ENCODE measurements at regions not wholly inside any gene's neighbourhood (a gene's known extent, or its start where the extent isn't known, plus 50 kb on each side); places are given as distances from the start of the nearest gene placed in this dataset.

DNA sequence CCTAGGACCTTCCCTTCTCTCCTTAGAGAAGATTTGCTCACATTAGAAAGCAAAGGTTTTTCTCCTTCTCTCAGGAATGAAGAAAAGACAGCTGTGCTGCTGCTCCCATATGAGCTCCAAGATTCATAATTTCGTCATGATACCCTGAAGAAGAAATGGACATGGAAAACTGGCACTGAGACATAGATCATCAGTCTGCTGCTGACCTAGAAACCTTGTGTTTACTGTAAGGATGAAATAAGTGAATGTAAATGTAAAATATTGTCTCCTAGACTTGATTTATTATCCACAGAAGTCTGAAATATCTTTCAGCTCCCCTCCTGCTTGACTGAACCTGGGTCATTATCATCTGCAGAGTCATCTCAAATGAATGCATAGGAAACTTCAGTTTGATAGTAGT lies 77.9 kb downstream of the ZC3H11B start:
- ATAC-seq (no peak), FAIRE-seq (no peak), DNase-seq (ENCODE audit: low read depth in 1 of 2, low spot score in 1 of 2) (no peak)
- 14% methylated on average over 1 of the region's 1 CpG for WGBS (ENCODE audit: missing lambda C conversion rate)
- Histone ChIP-seq H3K4me2 (no peak overlapping the region), H3K4me3 (no peak overlapping the region), H3K9me3 (no peaks in the 10 kb centered on the region), H3K4me1 (peaks cover 5% of the 10 kb centered on the region; the same call in 1 of the 3 replicates), H3K27ac (no peak overlapping the region)
- TF ChIP-seq NPAS2 (CRISPR knock-in tag; IDR thresholded peaks at IDR 0.05; ENCODE audit: borderline replicate concordance) (no peak), MYC (IDR thresholded peaks at IDR 0.05; ENCODE audit: borderline replicate concordance, low read length) (no peak), CEBPB (IDR thresholded peaks at IDR 0.05) (no peak), ZSCAN20 (CRISPR knock-in tag; IDR thresholded peaks at IDR 0.05) (no peak), SREBF2 (IDR thresholded peaks at IDR 0.05) (no peak)
- CTCF ChIA-PET = interaction anchor here (0.6 to 1.6 kb wide), 3 partner anchors 14 to 695 kb away, joined by 3 to 6 read pairs (median 3); no protein-coding TSS in a partner anchor
- POLR2A ChIA-PET = no interaction called here

DNA sequence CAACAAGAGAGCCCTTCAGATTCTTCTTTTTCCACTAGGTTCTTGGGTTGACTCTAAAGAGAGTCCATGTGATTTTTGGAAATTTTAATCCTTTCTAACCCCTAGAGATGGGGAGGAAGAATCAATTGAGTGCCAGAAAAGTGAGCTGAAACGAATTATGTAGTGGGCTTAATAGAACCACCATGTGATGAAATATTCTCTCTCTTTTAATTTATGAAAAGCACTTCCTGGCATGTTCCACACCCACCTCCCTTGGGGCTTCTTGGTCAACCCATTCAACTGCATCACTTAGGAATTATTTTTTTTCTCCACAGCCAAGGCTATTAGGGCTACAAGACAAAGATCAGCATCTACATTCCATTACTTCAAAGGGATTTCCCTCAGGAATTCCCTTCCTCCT lies 79.6 kb downstream of the ZC3H11B start:
- ChIA-PET POLR2A (no interaction called here), CTCF (interaction anchor here (0.8 to 1.1 kb wide), 3 partner anchors 9 to 1205 kb away, joined by 3 read pairs; no protein-coding TSS in a partner anchor)
- DNase-seq (ENCODE audit: low read depth in 1 of 2, low spot score in 1 of 2) (no peak), FAIRE-seq (no peak), ATAC-seq (no peak)
- TF ChIP-seq ZNF302 (CRISPR knock-in tag; IDR thresholded peaks at IDR 0.05) = no peak
- TF ChIP-seq HOXB5 (CRISPR knock-in tag; IDR thresholded peaks at IDR 0.05) = no peak
- no peak for TF ChIP-seq ZSCAN20 (CRISPR knock-in tag; IDR thresholded peaks at IDR 0.05)
- H3K4me1 ChIP-seq = peaks cover 5% of the 10 kb centered on the region; the same call in 1 of the 3 replicates
- 5% methylated on average over 1 of the region's 1 CpG for WGBS (ENCODE audit: missing lambda C conversion rate)
- H3K4me3 ChIP-seq = no peak overlapping the region
- no peaks in the 10 kb centered on the region for H3K9me3 ChIP-seq
- H3K4me2 ChIP-seq = no peak overlapping the region
- no peak overlapping the region for H3K27ac ChIP-seq

DNA sequence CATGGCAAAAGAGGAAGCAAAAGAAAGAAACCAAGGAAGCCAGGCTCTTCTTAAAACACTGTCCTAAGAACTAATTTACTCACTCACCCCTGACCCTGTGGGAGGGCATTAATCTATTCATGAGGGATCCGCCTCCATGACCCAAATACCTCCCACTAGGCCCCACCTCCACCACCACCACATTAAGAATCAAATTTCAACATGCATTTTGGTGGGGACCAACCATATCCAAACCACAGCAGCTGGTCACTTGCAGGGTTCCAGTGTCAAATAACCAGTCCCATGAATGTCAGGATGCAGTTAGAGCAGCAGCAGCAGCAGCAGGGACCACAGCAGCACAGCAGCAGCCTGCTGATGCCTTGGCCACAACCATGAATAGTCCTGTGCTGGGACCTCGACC lies 83.8 kb downstream of the ZC3H11B start:
- no peaks in the 10 kb centered on the region for H3K9me3 ChIP-seq
- WGBS (ENCODE audit: missing lambda C conversion rate) = 25% methylated on average over 2 of the region's 2 CpGs
- FAIRE-seq (no peak), ATAC-seq (no peak), DNase-seq (ENCODE audit: low read depth in 1 of 2, low spot score in 1 of 2) (no peak)
- peaks cover 5% of the 10 kb centered on the region; the same call in 1 of the 3 replicates for H3K4me1 ChIP-seq
- no peak overlapping the region for H3K27ac ChIP-seq
- H3K4me2 ChIP-seq = no peak overlapping the region
- no peak overlapping the region for H3K4me3 ChIP-seq
- CTCF ChIA-PET = interaction anchor here (1.8 kb wide), 1 partner anchor 8 kb away, joined by 6 read pairs; no protein-coding TSS in a partner anchor
- POLR2A ChIA-PET = no interaction called here
- TF ChIP-seq MAZ (IDR thresholded peaks at IDR 0.05; ENCODE audit: borderline replicate concordance, low read depth, low read length) (no peak), HDAC2 (IDR thresholded peaks at IDR 0.05) (no peak), HOXB5 (CRISPR knock-in tag; IDR thresholded peaks at IDR 0.05) (no peak), RNF2 (IDR thresholded peaks at IDR 0.05; ENCODE audit: borderline replicate concordance, low read depth) (no peak), RCOR1 (IDR thresholded peaks at IDR 0.05; ENCODE audit: low read depth, low read length) (no peak), POLR2A (IDR thresholded peaks at IDR 0.05; ENCODE audit: low read length) (no peak), FOSL2 (IDR thresholded peaks at IDR 0.05) (no peak), FOSL2 (CRISPR knock-in tag; IDR thresholded peaks at IDR 0.05) (no peak), HOXA7 (CRISPR knock-in tag; IDR thresholded peaks at IDR 0.05) (no peak), EHMT2 (IDR thresholded peaks at IDR 0.05; ENCODE audit: low read depth) (no peak), CEBPB (IDR thresholded peaks at IDR 0.05) (no peak), CBX8 (IDR thresholded peaks at IDR 0.05) (no peak)
- TF ChIP-seq, protein P1, sequence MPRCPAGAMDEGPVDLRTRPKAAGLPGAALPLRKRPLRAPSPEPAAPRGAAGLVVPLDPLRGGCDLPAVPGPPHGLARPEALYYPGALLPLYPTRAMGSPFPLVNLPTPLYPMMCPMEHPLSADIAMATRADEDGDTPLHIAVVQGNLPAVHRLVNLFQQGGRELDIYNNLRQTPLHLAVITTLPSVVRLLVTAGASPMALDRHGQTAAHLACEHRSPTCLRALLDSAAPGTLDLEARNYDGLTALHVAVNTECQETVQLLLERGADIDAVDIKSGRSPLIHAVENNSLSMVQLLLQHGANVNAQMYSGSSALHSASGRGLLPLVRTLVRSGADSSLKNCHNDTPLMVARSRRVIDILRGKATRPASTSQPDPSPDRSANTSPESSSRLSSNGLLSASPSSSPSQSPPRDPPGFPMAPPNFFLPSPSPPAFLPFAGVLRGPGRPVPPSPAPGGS (IDR thresholded peaks at IDR 0.05) = no peak
- TF ChIP-seq, protein P2, sequence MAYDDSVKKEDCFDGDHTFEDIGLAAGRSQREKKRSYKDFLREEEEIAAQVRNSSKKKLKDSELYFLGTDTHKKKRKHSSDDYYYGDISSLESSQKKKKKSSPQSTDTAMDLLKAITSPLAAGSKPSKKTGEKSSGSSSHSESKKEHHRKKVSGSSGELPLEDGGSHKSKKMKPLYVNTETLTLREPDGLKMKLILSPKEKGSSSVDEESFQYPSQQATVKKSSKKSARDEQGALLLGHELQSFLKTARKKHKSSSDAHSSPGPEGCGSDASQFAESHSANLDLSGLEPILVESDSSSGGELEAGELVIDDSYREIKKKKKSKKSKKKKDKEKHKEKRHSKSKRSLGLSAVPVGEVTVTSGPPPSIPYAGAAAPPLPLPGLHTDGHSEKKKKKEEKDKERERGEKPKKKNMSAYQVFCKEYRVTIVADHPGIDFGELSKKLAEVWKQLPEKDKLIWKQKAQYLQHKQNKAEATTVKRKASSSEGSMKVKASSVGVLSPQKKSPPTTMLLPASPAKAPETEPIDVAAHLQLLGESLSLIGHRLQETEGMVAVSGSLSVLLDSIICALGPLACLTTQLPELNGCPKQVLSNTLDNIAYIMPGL (CRISPR knock-in tag; IDR thresholded peaks at IDR 0.05; ENCODE audit: borderline replicate concordance) = no peak
- TF ChIP-seq, protein P3, sequence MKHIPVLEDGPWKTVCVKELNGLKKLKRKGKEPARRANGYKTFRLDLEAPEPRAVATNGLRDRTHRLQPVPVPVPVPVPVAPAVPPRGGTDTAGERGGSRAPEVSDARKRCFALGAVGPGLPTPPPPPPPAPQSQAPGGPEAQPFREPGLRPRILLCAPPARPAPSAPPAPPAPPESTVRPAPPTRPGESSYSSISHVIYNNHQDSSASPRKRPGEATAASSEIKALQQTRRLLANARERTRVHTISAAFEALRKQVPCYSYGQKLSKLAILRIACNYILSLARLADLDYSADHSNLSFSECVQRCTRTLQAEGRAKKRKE (CRISPR knock-in tag; IDR thresholded peaks at IDR 0.05; ENCODE audit: low read depth) = no peak
- TF ChIP-seq, protein P4, sequence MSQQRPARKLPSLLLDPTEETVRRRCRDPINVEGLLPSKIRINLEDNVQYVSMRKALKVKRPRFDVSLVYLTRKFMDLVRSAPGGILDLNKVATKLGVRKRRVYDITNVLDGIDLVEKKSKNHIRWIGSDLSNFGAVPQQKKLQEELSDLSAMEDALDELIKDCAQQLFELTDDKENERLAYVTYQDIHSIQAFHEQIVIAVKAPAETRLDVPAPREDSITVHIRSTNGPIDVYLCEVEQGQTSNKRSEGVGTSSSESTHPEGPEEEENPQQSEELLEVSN (IDR thresholded peaks at IDR 0.05; ENCODE audit: borderline replicate concordance, low read depth) = no peak
- TF ChIP-seq, protein P5, sequence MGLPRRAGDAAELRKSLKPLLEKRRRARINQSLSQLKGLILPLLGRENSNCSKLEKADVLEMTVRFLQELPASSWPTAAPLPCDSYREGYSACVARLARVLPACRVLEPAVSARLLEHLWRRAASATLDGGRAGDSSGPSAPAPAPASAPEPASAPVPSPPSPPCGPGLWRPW (IDR thresholded peaks at IDR 0.05) = no peak

Data from A549 (cell line).